ENCODE measurements at regions not wholly inside any gene's neighbourhood (a gene's known extent, or its start where the extent isn't known, plus 50 kb on each side); places are given as distances from the start of the nearest gene placed in this dataset.

- FAIRE-seq (no peak), DNase-seq (ENCODE audit: insufficient read length, low spot score) (no peak)
- TF ChIP-seq CTCF (IDR thresholded peaks at IDR 0.05; ENCODE audit: insufficient read depth, missing control alignments): no peak
Measured at GRCh38 chr14:98711453-98711852, 560.5 kb downstream of the BCL11B start.

GRCh38 chr14:98714626-98715425 lies 557.2 kb downstream of the BCL11B start:
- TF ChIP-seq CTCF (IDR thresholded peaks at IDR 0.05; ENCODE audit: insufficient read depth, missing control alignments): no peak
- no peak for DNase-seq (ENCODE audit: insufficient read length, low spot score)
- FAIRE-seq: no peak

- no peak for TF ChIP-seq CTCF (IDR thresholded peaks at IDR 0.05; ENCODE audit: insufficient read depth, missing control alignments)
- FAIRE-seq (no peak), DNase-seq (ENCODE audit: insufficient read length, low spot score) (no peak)
Measured at GRCh38 chr14:98716133-98716532, 555.9 kb downstream of the BCL11B start.

- DNase-seq (ENCODE audit: insufficient read length, low spot score) (no peak), FAIRE-seq (no peak)
- TF ChIP-seq CTCF (IDR thresholded peaks at IDR 0.05; ENCODE audit: insufficient read depth, missing control alignments): no peak
Measured at GRCh38 chr14:98721061-98721460, 550.9 kb downstream of the BCL11B start.

- no peak for TF ChIP-seq CTCF (IDR thresholded peaks at IDR 0.05; ENCODE audit: insufficient read depth, missing control alignments)
- DNase-seq (ENCODE audit: insufficient read length, low spot score) (no peak), FAIRE-seq (no peak)
Measured at GRCh38 chr14:98724734-98725133, 547.3 kb downstream of the BCL11B start.

GRCh38 chr14:98725191-98725590 lies 546.8 kb downstream of the BCL11B start:
- TF ChIP-seq CTCF (IDR thresholded peaks at IDR 0.05; ENCODE audit: insufficient read depth, missing control alignments): no peak
- FAIRE-seq (no peak), DNase-seq (ENCODE audit: insufficient read length, low spot score) (no peak)

- no peak for TF ChIP-seq CTCF (IDR thresholded peaks at IDR 0.05; ENCODE audit: insufficient read depth, missing control alignments)
- FAIRE-seq (no peak), DNase-seq (ENCODE audit: insufficient read length, low spot score) (no peak)
Measured at GRCh38 chr14:98725676-98726075, 546.3 kb downstream of the BCL11B start.
